HG03135 (cell line): ENCODE measurements at regions not wholly inside any gene's neighbourhood (a gene's known extent, or its start where the extent isn't known, plus 50 kb on each side); places are given as distances from the start of the nearest gene placed in this dataset.
"Not testable (repeated sequence)": the region's sequence is repeated elsewhere in the genome, so short reads cannot be mapped to it uniquely, and the experiment has no call there.

Experiments
- ATAC-seq: cut with Tn5 transposase; IDR thresholded peaks from one replicate; pipeline ENCODE4 v1.9.1; 2021; ENCODE audit warnings: mild to moderate bottlenecking, moderate library complexity; ENCODE audit not compliant: unreplicated experiment

- ATAC-seq = no peak
Measured at GRCh38 chr11:112534208-112534607, 273.5 kb upstream of the PLET1 start.

DNA sequence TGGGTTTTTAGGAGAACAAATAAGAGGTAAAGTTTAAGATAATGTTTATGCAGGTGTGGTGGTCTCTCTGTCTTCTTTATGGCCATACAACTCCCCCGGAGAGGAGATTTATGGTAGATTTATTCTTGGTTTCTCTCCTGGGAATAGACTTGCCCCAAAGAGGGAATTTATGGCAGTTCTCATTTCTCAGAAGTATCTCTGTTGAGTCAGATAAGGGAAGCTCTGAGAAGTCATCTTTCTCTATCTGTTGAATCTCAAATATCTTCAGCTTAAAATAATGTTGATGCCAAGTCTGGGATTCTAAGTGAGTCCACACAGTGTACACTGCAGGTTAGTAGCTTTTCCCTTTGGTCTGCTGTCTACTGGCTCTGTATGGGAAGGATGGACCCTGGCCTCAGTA lies 276.4 kb upstream of the PLET1 start:
- ATAC-seq = no peak

DNA sequence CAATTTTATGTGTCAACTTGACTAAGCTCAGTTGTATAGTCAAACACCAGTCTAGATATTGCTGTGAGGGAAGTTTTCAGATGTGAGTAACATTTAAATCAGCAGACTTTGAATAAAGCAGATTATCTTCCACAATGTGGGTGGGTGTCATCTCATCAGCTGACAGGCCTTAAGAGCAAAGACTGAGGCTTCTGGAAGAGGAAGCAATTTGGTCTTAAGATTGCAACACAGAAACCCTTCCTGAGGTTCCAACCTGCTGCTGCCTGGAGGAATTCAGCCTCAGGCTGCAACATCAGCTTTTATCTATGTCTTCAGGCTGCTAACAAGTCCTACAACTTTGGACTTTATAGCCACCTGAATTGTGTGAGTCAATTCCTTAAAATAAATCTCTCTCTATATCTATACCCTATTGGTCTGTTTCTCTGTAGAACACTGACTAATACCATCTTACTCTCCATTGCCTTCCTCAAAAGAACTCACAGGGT lies 277.2 kb upstream of the PLET1 start:
- ATAC-seq = no peak

- ATAC-seq = no peak
Measured at GRCh38 chr11:112538534-112539280, 278.0 kb upstream of the PLET1 start.

- ATAC-seq = not testable (repeated sequence)
Measured at GRCh38 chr11:112539281-112539555, 278.6 kb upstream of the PLET1 start.

- ATAC-seq = no peak
Measured at GRCh38 chr11:112539741-112540140, 279.1 kb upstream of the PLET1 start.

DNA sequence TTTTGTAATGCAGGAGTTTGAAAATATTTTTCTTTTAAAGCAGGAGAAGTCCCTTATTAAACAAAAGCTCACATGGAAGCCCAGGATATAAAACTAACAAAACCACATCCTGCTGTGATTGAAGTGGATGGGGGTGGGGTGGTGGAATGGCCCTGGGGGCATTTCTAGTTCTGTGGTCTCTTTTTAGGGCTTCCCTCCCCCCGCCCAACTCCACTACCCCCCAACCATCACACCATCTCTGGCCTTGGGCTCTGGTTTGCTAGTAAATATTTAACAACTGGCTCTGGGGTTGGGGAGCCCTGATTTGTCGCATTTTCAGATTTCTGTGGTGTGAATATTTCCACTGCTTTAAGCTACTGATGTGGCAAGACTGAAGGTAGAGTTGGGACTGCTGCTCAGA lies 279.6 kb upstream of the PLET1 start:
- no peak for ATAC-seq

- ATAC-seq = no peak
Measured at GRCh38 chr11:112541140-112542046, 280.7 kb upstream of the PLET1 start.

- ATAC-seq = no peak
Measured at GRCh38 chr11:112542479-112542878, 281.8 kb upstream of the PLET1 start.

GRCh38 chr11:112543390-112543789 lies 282.7 kb upstream of the PLET1 start:
- ATAC-seq = no peak

- ATAC-seq = no peak
Measured at GRCh38 chr11:112548641-112549040, 288.0 kb upstream of the PLET1 start.

DNA sequence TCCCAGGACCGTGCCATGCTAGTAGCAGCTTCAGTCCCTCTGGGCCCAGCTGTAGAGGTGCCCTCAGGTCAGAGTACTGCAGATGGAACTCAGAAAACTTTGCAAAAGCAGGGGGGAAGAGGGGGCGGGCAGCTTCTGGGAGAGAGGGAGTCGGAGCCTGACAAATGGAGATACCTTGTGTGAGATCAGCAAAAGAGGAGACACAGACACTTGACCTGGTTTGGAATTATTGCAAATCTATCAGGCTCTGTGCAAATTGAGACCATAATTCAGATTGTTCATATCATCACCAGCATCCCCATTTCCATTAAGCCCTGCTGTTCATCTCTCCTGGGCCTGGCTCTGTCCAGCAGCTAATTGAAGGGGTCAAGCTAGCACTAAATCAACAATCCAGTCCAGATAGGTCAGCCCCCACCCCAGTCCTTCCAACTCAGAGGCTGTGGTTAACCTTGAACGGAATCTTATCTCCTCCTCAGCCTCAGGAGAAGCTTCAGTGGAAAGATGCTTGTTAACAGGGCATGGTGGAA lies 292.6 kb upstream of the PLET1 start:
- no peak for ATAC-seq

GRCh38 chr11:112554586-112554985 lies 293.9 kb upstream of the PLET1 start:
- ATAC-seq = no peak

DNA sequence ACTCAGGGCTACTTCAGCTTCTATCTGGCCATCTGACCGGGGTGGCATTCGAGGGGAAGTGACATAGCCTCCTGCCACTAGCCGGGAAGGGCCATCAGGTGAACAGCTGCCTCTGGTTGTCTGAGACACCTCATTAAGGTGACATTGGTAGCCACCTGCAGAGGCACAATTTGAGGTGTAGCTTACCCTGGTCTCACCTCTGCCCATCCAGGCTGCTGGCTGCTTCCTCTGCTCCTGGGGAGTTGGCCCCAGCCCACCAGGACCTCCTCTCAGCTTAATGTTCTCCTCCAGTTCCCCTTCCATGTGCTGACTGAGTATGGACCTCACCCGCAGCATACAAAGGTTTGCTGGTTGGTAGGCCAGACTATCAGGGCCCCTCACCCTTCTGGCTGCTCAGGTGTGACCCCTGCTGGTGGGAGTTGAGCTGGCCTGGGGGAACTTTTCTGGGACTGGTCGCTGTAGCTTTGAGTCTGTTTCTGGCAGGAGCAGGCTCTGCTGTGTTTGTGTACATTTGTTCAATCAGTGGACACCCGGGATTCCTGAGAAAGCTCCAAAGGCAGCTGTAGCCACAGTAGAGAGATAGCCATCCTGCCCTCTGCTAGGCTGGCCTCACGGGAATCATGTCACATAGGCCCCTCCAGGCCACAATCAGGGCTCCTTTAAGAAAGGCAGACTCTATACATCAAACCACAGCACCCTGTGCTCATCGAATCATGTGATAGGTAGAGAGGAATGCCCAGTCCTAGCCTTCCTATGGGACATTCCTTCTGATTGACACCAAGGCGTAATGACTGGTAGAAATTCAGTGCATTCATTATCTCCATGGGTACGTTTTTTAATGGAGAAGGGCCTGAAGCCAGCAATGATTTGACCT lies 295.1 kb upstream of the PLET1 start:
- no peak for ATAC-seq

DNA sequence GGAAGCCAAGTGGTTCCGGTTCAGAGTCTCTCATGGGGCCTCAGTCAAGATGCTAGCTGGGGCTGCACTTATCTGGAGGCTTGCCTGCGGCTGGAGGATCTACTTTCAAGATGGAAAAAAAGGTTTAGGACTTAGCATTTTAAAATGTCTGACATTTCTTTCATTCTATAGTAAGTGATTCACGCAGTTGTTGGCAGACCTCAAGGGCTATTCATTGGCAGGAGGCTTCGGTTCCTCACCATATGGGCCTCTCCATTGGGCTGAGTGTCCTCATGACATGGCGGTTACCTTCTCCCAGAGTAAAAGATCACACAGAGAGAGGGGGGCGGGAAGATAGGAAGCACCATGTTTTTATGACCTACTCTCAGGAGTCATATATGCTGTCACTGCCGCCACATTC lies 298.0 kb upstream of the PLET1 start:
- ATAC-seq = no peak

- ATAC-seq = no peak
Measured at GRCh38 chr11:112563808-112564207, 303.1 kb upstream of the PLET1 start.

GRCh38 chr11:112564228-112564955 lies 303.7 kb upstream of the PLET1 start:
- ATAC-seq = no peak

GRCh38 chr11:112565551-112565950 lies 304.9 kb upstream of the PLET1 start:
- ATAC-seq = no peak

DNA sequence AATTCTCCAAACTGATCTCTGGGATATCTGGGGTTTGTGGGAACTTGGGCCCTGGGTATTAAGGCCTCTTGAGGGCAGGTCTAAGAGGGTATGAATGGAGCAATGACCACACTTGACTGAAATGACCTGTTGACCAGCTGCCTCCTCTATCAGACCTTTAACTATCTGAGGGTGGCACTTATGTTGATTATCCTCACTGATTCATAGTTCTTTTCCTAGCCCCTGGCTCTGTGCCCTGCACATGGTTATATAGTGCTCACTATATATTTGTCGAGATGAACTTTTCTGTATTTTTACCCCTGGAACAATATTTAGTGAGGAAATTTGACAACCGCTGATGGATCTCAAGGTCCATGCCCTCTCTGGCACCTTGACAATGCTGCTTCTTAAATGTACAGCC lies 305.5 kb upstream of the PLET1 start:
- no peak for ATAC-seq

DNA sequence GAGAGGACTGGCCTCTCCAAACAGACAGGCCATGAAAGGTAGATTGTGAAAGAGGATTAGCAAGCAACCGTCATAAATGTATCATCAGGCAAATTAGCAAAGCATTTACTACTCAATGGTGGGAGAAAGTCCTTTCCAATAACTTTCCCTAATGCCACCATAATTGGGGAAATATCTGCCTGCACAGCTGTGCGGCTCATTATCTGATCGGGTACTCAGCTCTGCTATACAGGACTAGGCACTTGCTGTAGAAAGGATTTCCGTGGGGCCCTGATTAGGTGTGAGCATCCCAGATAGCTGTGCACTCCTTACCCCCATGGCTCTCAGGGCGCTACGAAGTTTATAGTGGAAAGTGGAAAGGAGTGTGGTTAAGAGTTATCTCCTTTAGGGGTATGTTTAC lies 309.7 kb upstream of the PLET1 start:
- no peak for ATAC-seq
